GM12873 (cell line): ENCODE measurements at regions not wholly inside any gene's neighbourhood (a gene's known extent, or its start where the extent isn't known, plus 50 kb on each side); places are given as distances from the start of the nearest gene placed in this dataset.

ENCODE experiments used
- TF ChIP-seq, protein P1 (sequence below): IDR thresholded peaks from 2 replicates; pipeline ENCODE4 v1.5.1; 2012; ENCODE audit warnings: low read depth, mild to moderate bottlenecking, moderate library complexity, low read length, control low read depth; ENCODE audit not compliant: insufficient read depth; ENCODE audit errors: missing control alignments

- TF ChIP-seq, protein P1, sequence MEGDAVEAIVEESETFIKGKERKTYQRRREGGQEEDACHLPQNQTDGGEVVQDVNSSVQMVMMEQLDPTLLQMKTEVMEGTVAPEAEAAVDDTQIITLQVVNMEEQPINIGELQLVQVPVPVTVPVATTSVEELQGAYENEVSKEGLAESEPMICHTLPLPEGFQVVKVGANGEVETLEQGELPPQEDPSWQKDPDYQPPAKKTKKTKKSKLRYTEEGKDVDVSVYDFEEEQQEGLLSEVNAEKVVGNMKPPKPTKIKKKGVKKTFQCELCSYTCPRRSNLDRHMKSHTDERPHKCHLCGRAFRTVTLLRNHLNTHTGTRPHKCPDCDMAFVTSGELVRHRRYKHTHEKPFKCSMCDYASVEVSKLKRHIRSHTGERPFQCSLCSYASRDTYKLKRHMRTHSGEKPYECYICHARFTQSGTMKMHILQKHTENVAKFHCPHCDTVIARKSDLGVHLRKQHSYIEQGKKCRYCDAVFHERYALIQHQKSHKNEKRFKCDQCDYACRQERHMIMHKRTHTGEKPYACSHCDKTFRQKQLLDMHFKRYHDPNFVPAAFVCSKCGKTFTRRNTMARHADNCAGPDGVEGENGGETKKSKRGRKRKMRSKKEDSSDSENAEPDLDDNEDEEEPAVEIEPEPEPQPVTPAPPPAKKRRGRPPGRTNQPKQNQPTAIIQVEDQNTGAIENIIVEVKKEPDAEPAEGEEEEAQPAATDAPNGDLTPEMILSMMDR = no peak
Observed at GRCh38 chr6:159464816-159465215, 228.2 kb downstream of the SOD2 start.

DNA sequence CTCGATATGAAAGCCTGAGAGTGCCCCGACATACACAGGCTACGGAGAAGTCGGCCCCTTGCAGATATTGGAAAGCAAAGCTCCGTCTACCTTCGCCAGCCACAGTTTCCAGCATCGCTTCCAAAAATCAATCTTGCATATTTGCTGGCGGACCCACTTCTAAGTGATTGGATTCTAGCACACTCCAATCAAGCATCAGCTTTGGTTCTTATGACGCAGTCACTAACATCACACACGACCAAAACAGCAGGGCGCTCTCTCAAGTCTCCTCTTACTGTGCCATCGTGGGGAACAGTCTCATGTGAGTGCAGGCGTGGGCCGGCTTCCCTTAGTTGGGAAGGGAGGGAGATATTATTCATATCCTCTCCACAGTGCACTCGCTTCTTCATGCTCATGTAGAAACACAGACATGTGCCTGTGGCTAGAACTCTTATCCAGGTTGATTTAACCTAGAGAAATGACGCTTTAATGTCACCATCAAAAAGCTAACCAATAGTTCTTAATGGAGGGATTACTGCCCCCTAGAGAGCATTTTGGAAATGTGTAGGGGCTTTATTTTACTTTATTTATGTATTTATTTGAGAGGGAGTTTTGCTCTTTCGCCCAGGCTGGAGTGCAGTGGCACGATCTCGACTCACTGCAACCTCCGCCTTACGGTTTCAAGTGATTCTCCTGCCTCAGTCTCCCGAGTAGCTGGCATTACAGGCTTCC is 229.8 kb downstream of the SOD2 start:
- TF ChIP-seq, protein P1 = peak; percentile 18

- TF ChIP-seq, protein P1 = no peak
Observed at GRCh38 chr6:159462431-159462830, 230.6 kb downstream of the SOD2 start.

- TF ChIP-seq, protein P1 = no peak
Observed at GRCh38 chr6:159461998-159462397, 231.0 kb downstream of the SOD2 start.

DNA sequence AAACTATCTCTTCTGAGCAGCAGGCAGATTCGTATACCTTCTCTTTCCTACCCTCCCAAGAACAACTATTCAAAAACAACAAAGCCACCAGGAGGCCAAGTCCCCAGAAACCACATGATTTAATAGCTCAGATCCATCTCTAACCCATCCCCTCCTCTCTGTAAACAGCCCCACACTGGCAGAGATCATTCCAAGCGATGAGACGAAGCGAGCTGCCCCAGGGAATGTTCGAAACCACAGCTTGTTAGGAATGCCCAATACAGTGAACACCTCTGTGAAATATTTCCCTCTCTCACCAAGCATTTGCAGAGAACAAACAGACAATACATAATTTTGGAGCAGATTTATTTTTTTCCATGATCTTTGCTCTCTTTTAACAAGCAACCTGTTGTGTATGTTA is 231.8 kb downstream of the SOD2 start:
- TF ChIP-seq, protein P1 = no peak

DNA sequence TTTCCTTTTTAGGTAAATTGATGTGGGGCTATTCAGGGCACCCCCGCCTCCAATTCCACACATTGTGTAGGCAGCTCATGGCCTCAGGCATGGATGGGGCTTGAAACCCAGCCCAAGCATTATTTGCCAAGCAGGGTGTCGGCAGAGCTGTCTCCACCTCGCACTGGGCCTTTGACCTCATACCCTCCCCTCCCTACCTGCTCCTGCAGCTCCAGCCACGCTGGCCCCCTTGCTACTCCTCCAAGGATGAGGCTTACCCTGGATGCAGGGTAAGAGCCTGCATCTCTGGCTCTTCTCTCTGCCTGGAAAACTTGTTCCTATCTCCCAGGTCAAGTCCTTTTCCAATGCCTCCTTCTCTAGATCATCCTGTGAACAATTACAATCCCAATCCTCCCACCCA is 232.6 kb downstream of the SOD2 start:
- TF ChIP-seq, protein P1 = no peak

DNA sequence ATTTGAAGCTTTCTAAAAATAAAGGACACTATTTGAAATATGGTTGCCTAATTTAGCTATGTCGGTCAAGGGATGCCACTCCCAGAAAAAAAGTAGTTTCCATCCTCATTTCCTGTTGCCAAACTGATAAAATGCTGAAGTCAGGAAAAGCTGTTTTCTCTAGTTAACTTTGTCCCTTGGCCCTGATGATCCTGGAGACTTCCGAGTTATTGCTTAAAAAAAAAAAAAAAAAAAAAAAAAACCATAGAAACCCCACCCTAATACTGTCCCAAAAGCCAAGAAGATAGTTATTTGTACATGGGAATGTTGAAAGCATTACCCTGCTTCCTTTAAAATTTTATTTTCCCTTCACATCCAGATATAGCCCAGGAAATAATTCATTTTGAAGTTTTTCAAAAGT is 236.7 kb downstream of the SOD2 start:
- TF ChIP-seq, protein P1 = no peak
